ENCODE measurements at regions not wholly inside any gene's neighbourhood (a gene's known extent, or its start where the extent isn't known, plus 50 kb on each side); places are given as distances from the start of the nearest gene placed in this dataset.

DNA sequence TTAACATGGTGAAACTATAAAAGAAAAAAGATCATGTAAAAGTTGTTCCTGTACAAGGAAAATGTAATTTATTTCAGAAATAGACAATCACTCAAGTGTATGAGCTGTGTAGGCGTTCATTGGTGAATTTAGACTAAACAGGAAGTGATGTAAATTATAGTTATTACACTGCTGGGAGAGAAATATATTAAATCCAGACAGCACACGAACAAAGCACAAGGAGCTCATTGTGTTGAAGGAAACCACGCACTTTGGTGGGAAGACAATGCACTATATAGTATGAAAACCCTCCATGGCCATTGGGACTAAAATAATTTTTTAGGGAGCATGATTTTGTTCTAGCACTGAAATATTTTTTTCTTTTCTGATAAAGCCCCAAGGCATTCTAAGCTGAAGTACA, 450.5 kb downstream of the KLF12 start:
- TF ChIP-seq OSR1 (CRISPR knock-in tag; IDR thresholded peaks at IDR 0.05), result no peak
- TF ChIP-seq, protein P1, sequence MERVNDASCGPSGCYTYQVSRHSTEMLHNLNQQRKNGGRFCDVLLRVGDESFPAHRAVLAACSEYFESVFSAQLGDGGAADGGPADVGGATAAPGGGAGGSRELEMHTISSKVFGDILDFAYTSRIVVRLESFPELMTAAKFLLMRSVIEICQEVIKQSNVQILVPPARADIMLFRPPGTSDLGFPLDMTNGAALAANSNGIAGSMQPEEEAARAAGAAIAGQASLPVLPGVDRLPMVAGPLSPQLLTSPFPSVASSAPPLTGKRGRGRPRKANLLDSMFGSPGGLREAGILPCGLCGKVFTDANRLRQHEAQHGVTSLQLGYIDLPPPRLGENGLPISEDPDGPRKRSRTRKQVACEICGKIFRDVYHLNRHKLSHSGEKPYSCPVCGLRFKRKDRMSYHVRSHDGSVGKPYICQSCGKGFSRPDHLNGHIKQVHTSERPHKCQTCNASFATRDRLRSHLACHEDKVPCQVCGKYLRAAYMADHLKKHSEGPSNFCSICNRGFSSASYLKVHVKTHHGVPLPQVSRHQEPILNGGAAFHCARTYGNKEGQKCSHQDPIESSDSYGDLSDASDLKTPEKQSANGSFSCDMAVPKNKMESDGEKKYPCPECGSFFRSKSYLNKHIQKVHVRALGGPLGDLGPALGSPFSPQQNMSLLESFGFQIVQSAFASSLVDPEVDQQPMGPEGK (CRISPR knock-in tag; IDR thresholded peaks at IDR 0.05; ENCODE audit: borderline replicate concordance), result no peak
- no peak for TF ChIP-seq ARNTL (CRISPR knock-in tag; IDR thresholded peaks at IDR 0.05; ENCODE audit: borderline replicate concordance, low read depth)
- TF ChIP-seq ZNF70 (CRISPR knock-in tag; IDR thresholded peaks at IDR 0.05), result no peak
- no peak for TF ChIP-seq RARB (CRISPR knock-in tag; IDR thresholded peaks at IDR 0.05)
- TF ChIP-seq ZFP30 (CRISPR knock-in tag; IDR thresholded peaks at IDR 0.05), result no peak
- TF ChIP-seq, protein P2, sequence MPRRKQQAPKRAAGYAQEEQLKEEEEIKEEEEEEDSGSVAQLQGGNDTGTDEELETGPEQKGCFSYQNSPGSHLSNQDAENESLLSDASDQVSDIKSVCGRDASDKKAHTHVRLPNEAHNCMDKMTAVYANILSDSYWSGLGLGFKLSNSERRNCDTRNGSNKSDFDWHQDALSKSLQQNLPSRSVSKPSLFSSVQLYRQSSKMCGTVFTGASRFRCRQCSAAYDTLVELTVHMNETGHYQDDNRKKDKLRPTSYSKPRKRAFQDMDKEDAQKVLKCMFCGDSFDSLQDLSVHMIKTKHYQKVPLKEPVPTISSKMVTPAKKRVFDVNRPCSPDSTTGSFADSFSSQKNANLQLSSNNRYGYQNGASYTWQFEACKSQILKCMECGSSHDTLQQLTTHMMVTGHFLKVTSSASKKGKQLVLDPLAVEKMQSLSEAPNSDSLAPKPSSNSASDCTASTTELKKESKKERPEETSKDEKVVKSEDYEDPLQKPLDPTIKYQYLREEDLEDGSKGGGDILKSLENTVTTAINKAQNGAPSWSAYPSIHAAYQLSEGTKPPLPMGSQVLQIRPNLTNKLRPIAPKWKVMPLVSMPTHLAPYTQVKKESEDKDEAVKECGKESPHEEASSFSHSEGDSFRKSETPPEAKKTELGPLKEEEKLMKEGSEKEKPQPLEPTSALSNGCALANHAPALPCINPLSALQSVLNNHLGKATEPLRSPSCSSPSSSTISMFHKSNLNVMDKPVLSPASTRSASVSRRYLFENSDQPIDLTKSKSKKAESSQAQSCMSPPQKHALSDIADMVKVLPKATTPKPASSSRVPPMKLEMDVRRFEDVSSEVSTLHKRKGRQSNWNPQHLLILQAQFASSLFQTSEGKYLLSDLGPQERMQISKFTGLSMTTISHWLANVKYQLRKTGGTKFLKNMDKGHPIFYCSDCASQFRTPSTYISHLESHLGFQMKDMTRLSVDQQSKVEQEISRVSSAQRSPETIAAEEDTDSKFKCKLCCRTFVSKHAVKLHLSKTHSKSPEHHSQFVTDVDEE (CRISPR knock-in tag; IDR thresholded peaks at IDR 0.05), result no peak
- no peak for TF ChIP-seq ZFP3 (CRISPR knock-in tag; IDR thresholded peaks at IDR 0.05)
